Loucy (cell line): ENCODE measurements at regions not wholly inside any gene's neighbourhood (a gene's known extent, or its start where the extent isn't known, plus 50 kb on each side); places are given as distances from the start of the nearest gene placed in this dataset.

Source experiments
- H2AFZ ChIP-seq: fragments of 200-600 bp; sonication (generic); 2 replicates; pipeline ENCODE4 v1.6.0; 2016; ENCODE audit warnings: antibody characterized with exemption, mild to moderate bottlenecking, low read length, moderate library complexity
- H3F3A ChIP-seq: fragments of 200-600 bp; 2 replicates; pipeline ENCODE4 v1.6.0; 2016; ENCODE audit warnings: antibody characterized with exemption, low read depth, mild to moderate bottlenecking
- H3K27me3 ChIP-seq: fragments of 200-600 bp; sonication (generic); 2 replicates; pipeline ENCODE4 v1.6.1; 2014; ENCODE audit warnings: low read length, mild to moderate bottlenecking; ENCODE audit not compliant: insufficient read depth, poor library complexity, severe bottlenecking
- H3K36me3 ChIP-seq: fragments of 200-600 bp; sonication (generic); 2 replicates; pipeline ENCODE4 v1.6.1; 2016; ENCODE audit warnings: low read length; ENCODE audit not compliant: insufficient read depth
- H3K4me1 ChIP-seq: fragments of 200-600 bp; sonication (generic); 2 replicates; pipeline ENCODE4 v1.5.1; 2014; ENCODE audit warnings: low read length, mild to moderate bottlenecking; ENCODE audit not compliant: insufficient read depth, poor library complexity, severe bottlenecking
- H3K4me2 ChIP-seq: fragments of 200-600 bp; sonication (generic); 2 replicates; pipeline ENCODE4 v1.6.0; 2014; ENCODE audit warnings: antibody characterized with exemption, low read length, low read depth, mild to moderate bottlenecking; ENCODE audit not compliant: poor library complexity, severe bottlenecking
- H3K4me3 ChIP-seq: fragments of 200-600 bp; sonication (generic); 2 replicates; pipeline ENCODE4 v1.5.1; 2014; ENCODE audit warnings: low read length, mild to moderate bottlenecking, mixed read lengths; ENCODE audit not compliant: poor library complexity, severe bottlenecking
- H3K79me2 ChIP-seq: fragments of 200-600 bp; sonication (generic); 2 replicates; pipeline ENCODE4 v1.6.1; 2014; ENCODE audit warnings: low read length; ENCODE audit not compliant: insufficient read depth
- H3K9ac ChIP-seq: fragments of 200-600 bp; sonication (generic); 2 replicates; pipeline ENCODE4 v1.6.0; 2014; ENCODE audit warnings: mild to moderate bottlenecking, low read depth, low read length, moderate library complexity; ENCODE audit not compliant: poor library complexity, severe bottlenecking
- H3K9me2 ChIP-seq: fragments of 200-600 bp; sonication (generic); replicated peaks from 2 replicates; pipeline ENCODE4 v1.6.1; 2016; ENCODE audit warnings: low read depth, low read length, mixed read lengths
- H3K9me3 ChIP-seq: fragments of 200-600 bp; sonication (generic); 2 replicates; pipeline ENCODE4 v1.6.1; 2014; ENCODE audit warnings: mild to moderate bottlenecking, antibody characterized with exemption, low read length, low read depth; ENCODE audit not compliant: insufficient read depth
- H4K20me1 ChIP-seq: fragments of 200-600 bp; sonication (generic); 2 replicates; pipeline ENCODE4 v1.6.0; 2014; ENCODE audit warnings: antibody characterized with exemption, low read length, mild to moderate bottlenecking; ENCODE audit not compliant: insufficient read depth, poor library complexity, severe bottlenecking
- CTCF ChIP-seq: fragments of 200-600 bp; sonication (generic); conservative IDR thresholded peaks from 2 replicates; pipeline ENCODE4 v1.5.1; 2014; ENCODE audit warnings: mild to moderate bottlenecking, antibody characterized with exemption, low read length
- EZH2phosphoT487 ChIP-seq: fragments of 200-600 bp; IDR thresholded peaks from 2 replicates; pipeline ENCODE4 v1.6.1; 2018; ENCODE audit warnings: antibody characterized with exemption, mild to moderate bottlenecking, moderate library complexity, borderline replicate concordance

- no peak for TF ChIP-seq CTCF
- TF ChIP-seq EZH2phosphoT487 = no peak
- H3K36me3 ChIP-seq = no peaks in the 10 kb centered on the region
- H3K27me3 ChIP-seq = no peaks in the 10 kb centered on the region
- no peaks in the 10 kb centered on the region for H3K9me3 ChIP-seq
- no peak overlapping the region for H2AFZ ChIP-seq
- H3K4me1 ChIP-seq = no peaks in the 10 kb centered on the region
- H4K20me1 ChIP-seq = no peaks in the 10 kb centered on the region
- H3K9ac ChIP-seq = no peak overlapping the region
- H3K4me3 ChIP-seq = no peak overlapping the region
- H3K4me2 ChIP-seq = no peak overlapping the region
- H3K9me2 ChIP-seq = no peaks in the 10 kb centered on the region
- no peaks in the 10 kb centered on the region for H3K79me2 ChIP-seq
- H3F3A ChIP-seq = no peaks in the 10 kb centered on the region
These were observed 244.3 kb downstream of the METTL4 start for GRCh38 chr18:2326999-2327398.

DNA sequence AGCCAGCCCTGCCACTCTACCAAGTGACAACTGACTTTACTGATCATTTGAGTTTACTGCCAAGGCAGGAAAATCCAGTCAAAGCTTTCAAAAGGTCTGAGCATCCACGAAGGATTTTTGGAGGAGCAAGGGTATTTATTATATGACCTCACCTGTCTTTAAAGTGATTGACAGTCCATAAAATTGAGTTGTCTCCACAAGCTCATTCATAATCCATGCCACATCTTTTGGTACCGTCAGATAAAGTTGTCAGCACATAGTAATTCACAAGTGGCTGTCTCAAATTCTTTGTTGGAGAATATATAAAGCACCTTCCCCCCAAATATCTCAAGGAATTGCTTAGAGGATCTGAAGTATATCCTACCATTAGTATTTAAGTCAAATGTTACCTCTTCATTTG, 240.5 kb downstream of the METTL4 start:
- Histone ChIP-seq H3K9me2 (no peaks in the 10 kb centered on the region), H3F3A (no peaks in the 10 kb centered on the region), H3K9me3 (no peaks in the 10 kb centered on the region), H3K9ac (no peak overlapping the region), H3K27me3 (no peaks in the 10 kb centered on the region), H3K4me2 (no peak overlapping the region), H4K20me1 (no peaks in the 10 kb centered on the region), H3K79me2 (no peaks in the 10 kb centered on the region), H3K36me3 (no peaks in the 10 kb centered on the region), H3K4me3 (no peak overlapping the region), H3K4me1 (no peaks in the 10 kb centered on the region), H2AFZ (no peak overlapping the region)
- TF ChIP-seq EZH2phosphoT487 = no peak
- no peak for TF ChIP-seq CTCF

- no peaks in the 10 kb centered on the region for H4K20me1 ChIP-seq
- no peak overlapping the region for H3K9ac ChIP-seq
- no peak overlapping the region for H2AFZ ChIP-seq
- H3K4me2 ChIP-seq = no peak overlapping the region
- no peaks in the 10 kb centered on the region for H3K79me2 ChIP-seq
- H3K4me3 ChIP-seq = no peak overlapping the region
- no peaks in the 10 kb centered on the region for H3K27me3 ChIP-seq
- H3K36me3 ChIP-seq = no peaks in the 10 kb centered on the region
- H3F3A ChIP-seq = no peaks in the 10 kb centered on the region
- no peaks in the 10 kb centered on the region for H3K4me1 ChIP-seq
- no peaks in the 10 kb centered on the region for H3K9me3 ChIP-seq
- no peak for TF ChIP-seq CTCF
- TF ChIP-seq EZH2phosphoT487 = no peak
- no peaks in the 10 kb centered on the region for H3K9me2 ChIP-seq
These were observed 239.8 kb downstream of the METTL4 start for GRCh38 chr18:2331491-2331890.
